SJSA1 (cell line): ENCODE measurements at regions not wholly inside any gene's neighbourhood (a gene's known extent, or its start where the extent isn't known, plus 50 kb on each side); places are given as distances from the start of the nearest gene placed in this dataset.
"Not testable (repeated sequence)": the region's sequence is repeated elsewhere in the genome, so short reads cannot be mapped to it uniquely, and the experiment has no call there.

Source experiments
- DNase-seq, 2 experiments: peaks; one replicate each; pipeline ENCODE4 v3.0.0-alpha.2; 2015 to 2020; ENCODE audit warnings: low spot score in 2 of 2, low read depth in 1 of 2
- H3K27ac ChIP-seq: fragments of 250-450 bp; sonication (Bioruptor Pico); 2 replicates; pipeline ENCODE4 v1.5.1; 2020; ENCODE audit warnings: mild to moderate bottlenecking, moderate library complexity
- H3K27me3 ChIP-seq: fragments of 250-450 bp; sonication (Bioruptor Pico); replicated peaks from 2 replicates; pipeline ENCODE4 v1.5.1; 2020; ENCODE audit warnings: mild to moderate bottlenecking, moderate library complexity
- H3K36me3 ChIP-seq: fragments of 250-450 bp; sonication (Bioruptor Pico); 2 replicates; pipeline ENCODE4 v1.5.1; 2020; ENCODE audit warnings: mild to moderate bottlenecking
- H3K4me1 ChIP-seq: fragments of 250-450 bp; sonication (Bioruptor Pico); replicated peaks from 2 replicates; pipeline ENCODE4 v1.6.1; 2021; ENCODE audit warnings: mild to moderate bottlenecking
- H3K4me3 ChIP-seq: fragments of 250-450 bp; sonication (Bioruptor Pico); 2 replicates; pipeline ENCODE4 v1.5.1; 2020; ENCODE audit warnings: mild to moderate bottlenecking
- H3K9me3 ChIP-seq: fragments of 250-450 bp; sonication (Bioruptor Pico); replicated peaks from 2 replicates; pipeline ENCODE4 v1.5.1; 2020; ENCODE audit warnings: mild to moderate bottlenecking

GRCh38 chr10:125265579-125265955 is 105.2 kb upstream of the CTBP2 start:
- H3K4me1 ChIP-seq: peaks cover 15% of the 10 kb centered on the region
- DNase-seq: no peak
- H3K27me3 ChIP-seq: no peaks in the 10 kb centered on the region
- no peak overlapping the region for H3K27ac ChIP-seq
- H3K36me3 ChIP-seq: no peaks in the 10 kb centered on the region
- no peak overlapping the region for H3K4me3 ChIP-seq
- H3K9me3 ChIP-seq: no peaks in the 10 kb centered on the region

GRCh38 chr10:125264757-125265578 is 104.6 kb upstream of the CTBP2 start:
- Histone ChIP-seq H3K4me3 (no peak overlapping the region), H3K4me1 (peaks cover 15% of the 10 kb centered on the region), H3K36me3 (no peaks in the 10 kb centered on the region), H3K27ac (no peak overlapping the region), H3K27me3 (no peaks in the 10 kb centered on the region), H3K9me3 (no peaks in the 10 kb centered on the region)
- DNase-seq: no peak

GRCh38 chr10:125264091-125264490 is 103.7 kb upstream of the CTBP2 start:
- DNase-seq: no peak
- H3K27ac ChIP-seq: peak overlapping the region; percentile 48
- H3K27me3 ChIP-seq: no peaks in the 10 kb centered on the region
- H3K4me3 ChIP-seq: no peak overlapping the region
- H3K9me3 ChIP-seq: no peaks in the 10 kb centered on the region
- H3K4me1 ChIP-seq: peaks cover 15% of the 10 kb centered on the region
- H3K36me3 ChIP-seq: no peaks in the 10 kb centered on the region

- Histone ChIP-seq H3K27ac (peak overlapping the region; percentile 48), H3K27me3 (no peaks in the 10 kb centered on the region), H3K4me1 (peaks cover 15% of the 10 kb centered on the region), H3K4me3 (no peak overlapping the region), H3K9me3 (no peaks in the 10 kb centered on the region), H3K36me3 (no peaks in the 10 kb centered on the region)
- DNase-seq: peak; percentile 44 to 56
These were observed 103.2 kb upstream of the CTBP2 start for GRCh38 chr10:125263551-125263950.

- Histone ChIP-seq H3K9me3 (no peaks in the 10 kb centered on the region), H3K27me3 (no peaks in the 10 kb centered on the region), H3K4me3 (no peak overlapping the region), H3K36me3 (no peaks in the 10 kb centered on the region), H3K4me1 (peaks cover 15% of the 10 kb centered on the region), H3K27ac (no peak overlapping the region)
- no peak for DNase-seq
These were observed 102.6 kb upstream of the CTBP2 start for GRCh38 chr10:125262920-125263319.

- H3K27ac ChIP-seq: no peak overlapping the region
- H3K9me3 ChIP-seq: no peaks in the 10 kb centered on the region
- H3K4me1 ChIP-seq: peaks cover 15% of the 10 kb centered on the region
- H3K36me3 ChIP-seq: no peaks in the 10 kb centered on the region
- DNase-seq: no peak
- H3K27me3 ChIP-seq: no peaks in the 10 kb centered on the region
- H3K4me3 ChIP-seq: no peak overlapping the region
These were observed 102.0 kb upstream of the CTBP2 start for GRCh38 chr10:125262409-125262808.

GRCh38 chr10:125261491-125262186 is 101.3 kb upstream of the CTBP2 start:
- H3K9me3 ChIP-seq: no peaks in the 10 kb centered on the region
- peaks cover 15% of the 10 kb centered on the region for H3K4me1 ChIP-seq
- H3K27ac ChIP-seq: no peak overlapping the region
- H3K27me3 ChIP-seq: no peaks in the 10 kb centered on the region
- peak in 1 of 2 experiments; percentile 21 for DNase-seq
- H3K4me3 ChIP-seq: no peak overlapping the region
- H3K36me3 ChIP-seq: no peaks in the 10 kb centered on the region

GRCh38 chr10:125260260-125260659 is 99.9 kb upstream of the CTBP2 start:
- Histone ChIP-seq H3K4me1 (peaks cover 15% of the 10 kb centered on the region), H3K27me3 (no peaks in the 10 kb centered on the region), H3K9me3 (no peaks in the 10 kb centered on the region), H3K4me3 (no peak overlapping the region), H3K36me3 (no peaks in the 10 kb centered on the region), H3K27ac (no peak overlapping the region)
- peak in 1 of 2 experiments; percentile 20 for DNase-seq

- Histone ChIP-seq H3K9me3 (no peaks in the 10 kb centered on the region), H3K27ac (no peak overlapping the region), H3K4me3 (no peak overlapping the region), H3K36me3 (no peaks in the 10 kb centered on the region), H3K4me1 (peaks cover 15% of the 10 kb centered on the region), H3K27me3 (no peaks in the 10 kb centered on the region)
- DNase-seq: peak in 1 of 2 experiments; percentile 31
These were observed 99.3 kb upstream of the CTBP2 start for GRCh38 chr10:125259651-125260050.

- Histone ChIP-seq H3K9me3 (0 out of 2 replicates have a peak, but pooled peaks cover under 1% of the 10 kb centered on the region), H3K27me3 (no peaks in the 10 kb centered on the region), H3K27ac (no peak overlapping the region), H3K4me1 (peaks cover 8% of the 10 kb centered on the region), H3K4me3 (no peak overlapping the region), H3K36me3 (no peaks in the 10 kb centered on the region)
- DNase-seq: peak in 1 of 2 experiments; percentile 16
These were observed 98.3 kb upstream of the CTBP2 start for GRCh38 chr10:125258676-125259075.

GRCh38 chr10:125257521-125258108 is 97.3 kb upstream of the CTBP2 start:
- Histone ChIP-seq H3K36me3 (no peaks in the 10 kb centered on the region), H3K27ac (no peak overlapping the region), H3K4me1 (peaks cover 5% of the 10 kb centered on the region), H3K9me3 (0 out of 2 replicates have a peak, but pooled peaks cover 3% of the 10 kb centered on the region), H3K4me3 (no peak overlapping the region), H3K27me3 (no peaks in the 10 kb centered on the region)
- peak in 1 of 2 experiments; percentile 34 for DNase-seq

- Histone ChIP-seq H3K36me3 (no peaks in the 10 kb centered on the region), H3K27me3 (no peaks in the 10 kb centered on the region), H3K27ac (no peak overlapping the region), H3K4me1 (peaks cover 5% of the 10 kb centered on the region), H3K4me3 (no peak overlapping the region), H3K9me3 (0 out of 2 replicates have a peak, but pooled peaks cover 3% of the 10 kb centered on the region)
- DNase-seq: no peak
These were observed 95.7 kb upstream of the CTBP2 start for GRCh38 chr10:125256026-125256425.

GRCh38 chr10:125252937-125253336 is 92.6 kb upstream of the CTBP2 start:
- Histone ChIP-seq H3K4me1 (peaks cover 5% of the 10 kb centered on the region), H3K36me3 (no peaks in the 10 kb centered on the region), H3K27me3 (no peaks in the 10 kb centered on the region; the same call in 1 of the 2 replicates), H3K27ac (no peak overlapping the region), H3K4me3 (no peak overlapping the region), H3K9me3 (0 out of 2 replicates have a peak, but pooled peaks cover 3% of the 10 kb centered on the region)
- DNase-seq: no peak

GRCh38 chr10:125250834-125251233 is 90.5 kb upstream of the CTBP2 start:
- H3K27ac ChIP-seq, DNase-seq, H3K4me3 ChIP-seq, H3K36me3 ChIP-seq, H3K27me3 ChIP-seq, H3K4me1 ChIP-seq, H3K9me3 ChIP-seq: not testable (repeated sequence)
